Hepatocyte (in vitro differentiated cells): ENCODE measurements at regions not wholly inside any gene's neighbourhood (a gene's known extent, or its start where the extent isn't known, plus 50 kb on each side); places are given as distances from the start of the nearest gene placed in this dataset.

Experiments
- DNase-seq: peaks from one replicate; pipeline ENCODE4 v3.0.0-alpha.2; 2016; ENCODE audit warnings: low spot score
- H2AFZ ChIP-seq: fragments of 200-600 bp; sonication (generic); 2 replicates; pipeline ENCODE4 v1.6.0; 2016; ENCODE audit warnings: antibody characterized with exemption, mild to moderate bottlenecking
- H3K27ac ChIP-seq: fragments of 200-600 bp; sonication (generic); 2 replicates; pipeline ENCODE4 v1.5.1; 2016; ENCODE audit warnings: mild to moderate bottlenecking
- H3K27me3 ChIP-seq: fragments of 200-600 bp; sonication (generic); 2 replicates; pipeline ENCODE4 v1.6.1; 2016
- H3K36me3 ChIP-seq: fragments of 200-600 bp; sonication (generic); replicated peaks from 2 replicates; pipeline ENCODE4 v1.5.1; 2016; ENCODE audit warnings: low read depth; ENCODE audit not compliant: insufficient read depth
- H3K4me1 ChIP-seq: fragments of 200-600 bp; sonication (generic); 2 replicates; pipeline ENCODE4 v1.5.1; 2016; ENCODE audit warnings: mild to moderate bottlenecking, moderate library complexity; ENCODE audit not compliant: insufficient read depth
- H3K4me2 ChIP-seq: fragments of 200-600 bp; sonication (generic); 2 replicates; pipeline ENCODE4 v1.6.0; 2016
- H3K4me3 ChIP-seq: fragments of 200-600 bp; sonication (generic); 2 replicates; pipeline ENCODE4 v1.5.1; 2016; ENCODE audit warnings: mild to moderate bottlenecking
- H3K79me2 ChIP-seq: fragments of 200-600 bp; sonication (generic); 2 replicates; pipeline ENCODE4 v1.6.0; 2017; ENCODE audit warnings: mild to moderate bottlenecking
- H3K9me2 ChIP-seq: fragments of 200-600 bp; sonication (generic); replicated peaks from 2 replicates; pipeline ENCODE4 v1.6.0; 2017; ENCODE audit warnings: mild to moderate bottlenecking; ENCODE audit not compliant: insufficient read depth
- H3K9me3 ChIP-seq: fragments of 200-600 bp; sonication (generic); 2 replicates; pipeline ENCODE4 v1.5.1; 2016; ENCODE audit warnings: low read depth, mild to moderate bottlenecking
- H4K20me1 ChIP-seq: fragments of 200-600 bp; sonication (generic); 2 replicates; pipeline ENCODE4 v1.6.0; 2016; ENCODE audit warnings: mild to moderate bottlenecking; ENCODE audit not compliant: insufficient read depth, poor library complexity, severe bottlenecking
- CTCF ChIP-seq: fragments of 200-600 bp; sonication (generic); IDR thresholded peaks from 2 replicates; pipeline ENCODE4 v1.5.1; 2016; ENCODE audit warnings: antibody characterized with exemption, mild to moderate bottlenecking; ENCODE audit not compliant: poor library complexity
- EZH2 ChIP-seq: fragments of 200-600 bp; sonication (generic); IDR thresholded peaks from 2 replicates; pipeline ENCODE4 v1.6.1; 2016; ENCODE audit warnings: antibody characterized with exemption, mild to moderate bottlenecking, borderline replicate concordance
- EZH2phosphoT487 ChIP-seq: fragments of 200-600 bp; sonication (generic); IDR thresholded peaks from one replicate; pipeline ENCODE4 v1.6.1; 2018; ENCODE audit warnings: antibody characterized with exemption, mild to moderate bottlenecking, low read depth, moderate library complexity; ENCODE audit not compliant: unreplicated experiment, severe bottlenecking
- WGBS: methylation state at CpG from one replicate; pipeline ENCODE4 v1.1.6; 2016; ENCODE audit warnings: low lambda C conversion rate; ENCODE audit errors: missing lambda C conversion rate; 5-methylcytosine and 5-hydroxymethylcytosine counted together

DNA sequence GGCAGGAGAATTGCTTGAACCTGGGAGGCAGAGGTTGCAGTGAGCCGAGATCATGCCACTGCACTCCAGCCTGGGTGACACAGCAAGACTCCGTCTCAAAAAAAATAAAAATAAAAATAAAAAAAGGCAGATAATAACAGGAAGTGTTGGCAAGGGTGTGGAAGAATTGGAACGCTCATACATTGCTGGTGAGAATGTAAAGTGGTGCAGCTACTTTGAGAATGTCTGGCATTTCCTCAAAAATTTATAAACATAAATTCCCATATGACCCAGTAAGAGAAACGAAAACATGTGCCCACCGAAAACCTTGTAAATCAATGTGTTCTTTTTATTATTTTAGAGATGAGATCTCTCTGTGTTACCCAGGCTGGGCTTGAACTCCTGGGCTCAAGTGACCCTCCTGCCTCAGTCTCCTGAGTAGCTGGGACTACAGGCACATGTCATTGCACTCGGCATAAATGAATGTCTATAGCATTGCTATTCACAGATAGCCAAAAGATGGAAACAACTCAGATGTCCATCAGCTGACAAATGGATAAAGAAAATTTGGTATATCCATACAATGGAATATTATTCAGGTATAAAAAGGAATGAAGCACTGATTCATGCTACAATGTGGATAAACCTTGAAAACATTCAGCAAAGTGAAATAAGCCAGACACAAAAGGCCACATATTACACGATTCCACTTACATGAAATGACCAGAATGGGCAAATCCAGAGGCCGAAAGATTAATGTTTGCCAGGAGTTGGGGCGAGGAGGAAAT lies 63.7 kb upstream of the PLAC1 start:
- Histone ChIP-seq H3K4me3 (no peak overlapping the region), H4K20me1 (no peaks in the 10 kb centered on the region), H3K9me3 (no peaks in the 10 kb centered on the region), H3K4me1 (peaks cover 4% of the 10 kb centered on the region), H3K27ac (no peak overlapping the region), H3K9me2 (no peaks in the 10 kb centered on the region), H3K4me2 (no peak overlapping the region), H3K79me2 (no peaks in the 10 kb centered on the region), H3K36me3 (no peaks in the 10 kb centered on the region), H3K27me3 (no peaks in the 10 kb centered on the region), H2AFZ (no peak overlapping the region)
- 81% methylated on average over 9 of the region's 9 CpGs for WGBS
- TF ChIP-seq EZH2, result no peak
- no peak for TF ChIP-seq CTCF
- TF ChIP-seq EZH2phosphoT487, result no peak
- DNase-seq, result no peak

DNA sequence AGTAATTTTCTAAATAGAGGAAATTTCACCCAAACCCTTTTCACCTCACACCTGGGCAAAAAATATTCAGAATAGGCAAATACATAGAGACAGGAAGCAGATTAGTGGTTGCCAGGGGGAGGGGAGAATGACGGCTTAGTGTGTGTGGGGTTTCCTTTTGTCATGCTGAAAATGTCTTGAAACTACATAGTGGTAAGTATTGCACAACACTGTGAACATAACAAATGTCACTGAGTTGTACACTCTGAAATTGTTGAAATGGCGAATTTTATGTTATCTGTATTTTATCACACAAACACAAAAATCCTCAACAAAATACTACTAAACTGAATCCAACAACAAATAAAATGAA lies 60.7 kb upstream of the PLAC1 start:
- Histone ChIP-seq H3K9me2 (no peaks in the 10 kb centered on the region), H3K27me3 (no peaks in the 10 kb centered on the region), H3K4me2 (no peak overlapping the region), H3K79me2 (no peaks in the 10 kb centered on the region), H2AFZ (no peak overlapping the region), H3K27ac (peak overlapping the region; percentile 63), H3K36me3 (no peaks in the 10 kb centered on the region), H3K9me3 (no peaks in the 10 kb centered on the region), H3K4me3 (no peak overlapping the region), H4K20me1 (no peaks in the 10 kb centered on the region), H3K4me1 (peaks cover 4% of the 10 kb centered on the region)
- WGBS, result 64% methylated on average over 2 of the region's 2 CpGs
- TF ChIP-seq EZH2phosphoT487 (no peak), EZH2 (no peak), CTCF (no peak)
- no peak for DNase-seq

- Histone ChIP-seq H3K9me3 (no peaks in the 10 kb centered on the region), H3K36me3 (no peaks in the 10 kb centered on the region), H3K79me2 (no peaks in the 10 kb centered on the region), H3K4me3 (no peak overlapping the region), H3K27me3 (no peaks in the 10 kb centered on the region), H3K27ac (peak overlapping the region; percentile 63), H2AFZ (no peak overlapping the region), H3K4me2 (no peak overlapping the region), H3K4me1 (peaks cover 4% of the 10 kb centered on the region), H3K9me2 (no peaks in the 10 kb centered on the region), H4K20me1 (no peaks in the 10 kb centered on the region)
- DNase-seq, result peak; percentile 72
- TF ChIP-seq EZH2phosphoT487, result no peak
- WGBS, result 34% methylated on average over 5 of the region's 5 CpGs
Measured at GRCh38 chrX:134718105-134718965, 60.1 kb upstream of the PLAC1 start.

GRCh38 chrX:134717698-134718097 lies 59.4 kb upstream of the PLAC1 start:
- no peak for DNase-seq
- Histone ChIP-seq H3K27me3 (no peaks in the 10 kb centered on the region), H2AFZ (no peak overlapping the region), H3K36me3 (no peaks in the 10 kb centered on the region), H3K4me1 (peaks cover 4% of the 10 kb centered on the region), H3K9me2 (no peaks in the 10 kb centered on the region), H3K27ac (peak overlapping the region; percentile 63), H3K4me3 (no peak overlapping the region), H3K4me2 (no peak overlapping the region), H4K20me1 (no peaks in the 10 kb centered on the region), H3K79me2 (no peaks in the 10 kb centered on the region), H3K9me3 (no peaks in the 10 kb centered on the region)
- no peak for TF ChIP-seq EZH2
- TF ChIP-seq EZH2phosphoT487, result no peak
- no peak for TF ChIP-seq CTCF
- 75% methylated on average over 1 of the region's 1 CpG for WGBS
